H9 (cell line): ENCODE measurements at regions not wholly inside any gene's neighbourhood (a gene's known extent, or its start where the extent isn't known, plus 50 kb on each side); places are given as distances from the start of the nearest gene placed in this dataset.

Experiments used
- DNase-seq: peaks from one replicate; pipeline ENCODE4 v3.0.0-alpha.2; 2017
- H2AFZ ChIP-seq: one replicate; pipeline ENCODE4 v1.6.1; 2013; ENCODE audit warnings: mild to moderate bottlenecking, low read length, control low read depth, moderate library complexity
- H2AK5ac ChIP-seq: 2 replicates; pipeline ENCODE4 v1.6.1; 2013; ENCODE audit warnings: low read length, control low read depth, mixed read lengths; ENCODE audit not compliant: insufficient read length
- H2BK120ac ChIP-seq: one replicate; pipeline ENCODE4 v1.6.1; 2013; ENCODE audit warnings: low read depth, mild to moderate bottlenecking, low read length, control low read depth, inconsistent platforms; ENCODE audit not compliant: poor library complexity, severe bottlenecking
- H2BK12ac ChIP-seq: 2 replicates; pipeline ENCODE4 v1.6.1; 2013; ENCODE audit warnings: low read length, control low read depth, mixed read lengths, low read depth; ENCODE audit not compliant: insufficient read length
- H2BK15ac ChIP-seq: 2 replicates; pipeline ENCODE4 v1.6.1; 2013; ENCODE audit warnings: low read depth, low read length, control low read depth
- H2BK20ac ChIP-seq: one replicate; pipeline ENCODE4 v1.6.1; 2013; ENCODE audit warnings: low read depth, mild to moderate bottlenecking, low read length, control low read depth, inconsistent platforms; ENCODE audit not compliant: poor library complexity, severe bottlenecking
- H2BK5ac ChIP-seq: 2 replicates; pipeline ENCODE4 v1.6.1; 2013; ENCODE audit warnings: low read length, control low read depth, mixed read lengths; ENCODE audit not compliant: insufficient read length
- H3K14ac ChIP-seq: 2 replicates; pipeline ENCODE4 v1.6.1; 2013; ENCODE audit warnings: low read length, control low read depth; ENCODE audit not compliant: insufficient read depth
- H3K18ac ChIP-seq: 2 replicates; pipeline ENCODE4 v1.6.1; 2013; ENCODE audit warnings: low read depth, mild to moderate bottlenecking, mixed read lengths, low read length, control low read depth; ENCODE audit not compliant: insufficient read length
- H3K23ac ChIP-seq: 2 replicates; pipeline ENCODE4 v1.6.1; 2013; ENCODE audit warnings: low read length, control low read depth, mixed read lengths, low read depth; ENCODE audit not compliant: insufficient read length
- H3K23me2 ChIP-seq: 2 replicates; pipeline ENCODE4 v1.6.1; 2013; ENCODE audit warnings: low read depth, mild to moderate bottlenecking, mixed read lengths, low read length, control low read depth; ENCODE audit not compliant: insufficient read length, poor library complexity, severe bottlenecking
- H3K27ac ChIP-seq: 2 replicates; pipeline ENCODE4 v1.5.1; 2013; ENCODE audit warnings: low read length, control low read depth, mixed read lengths, low read depth; ENCODE audit not compliant: insufficient read length
- H3K27me3 ChIP-seq: 2 replicates; pipeline ENCODE4 v1.6.1; 2013; ENCODE audit warnings: low read length, control low read depth, inconsistent platforms; ENCODE audit not compliant: insufficient read depth
- H3K4ac ChIP-seq: 2 replicates; pipeline ENCODE4 v1.6.1; 2013; ENCODE audit warnings: low read depth, mild to moderate bottlenecking, control low read depth, inconsistent platforms, low read length, moderate library complexity
- H3K4me1 ChIP-seq: 2 replicates; pipeline ENCODE4 v1.6.1; 2013; ENCODE audit warnings: low read length, control low read depth, inconsistent platforms; ENCODE audit not compliant: insufficient read depth
- H3K4me2 ChIP-seq: 2 replicates; pipeline ENCODE4 v1.6.1; 2013; ENCODE audit warnings: low read length, control low read depth, mixed read lengths; ENCODE audit not compliant: insufficient read length, insufficient read depth
- H3K56ac ChIP-seq: 2 replicates; pipeline ENCODE4 v1.6.1; 2013; ENCODE audit warnings: low read depth, mild to moderate bottlenecking, mixed read lengths, low read length, control low read depth; ENCODE audit not compliant: insufficient read length
- H3K79me1 ChIP-seq: 2 replicates; pipeline ENCODE4 v1.6.1; 2013; ENCODE audit warnings: low read depth, mild to moderate bottlenecking, moderate library complexity, low read length, control low read depth, inconsistent platforms; ENCODE audit not compliant: insufficient read depth, poor library complexity, severe bottlenecking
- H3K79me2 ChIP-seq: 2 replicates; pipeline ENCODE4 v1.6.1; 2013; ENCODE audit warnings: low read length, control low read depth, inconsistent platforms; ENCODE audit not compliant: insufficient read depth
- H3K9ac ChIP-seq: 2 replicates; pipeline ENCODE4 v1.6.1; 2013; ENCODE audit warnings: low read length, control low read depth, mixed read lengths; ENCODE audit not compliant: insufficient read length; ENCODE audit errors: extremely low read depth
- H3K9me3 ChIP-seq: one replicate; pipeline ENCODE4 v1.6.1; 2013; ENCODE audit warnings: low read depth, low read length, inconsistent platforms; ENCODE audit not compliant: control insufficient read depth
- H3T11ph ChIP-seq: one replicate; pipeline ENCODE4 v1.6.1; 2013; ENCODE audit warnings: mild to moderate bottlenecking, low read length, control low read depth, inconsistent platforms
- H4K20me1 ChIP-seq: one replicate; pipeline ENCODE4 v1.6.1; 2013; ENCODE audit not compliant: control insufficient read depth, insufficient read length, insufficient read depth
- H4K5ac ChIP-seq: 2 replicates; pipeline ENCODE4 v1.6.1; 2013; ENCODE audit warnings: low read depth, mild to moderate bottlenecking, mixed read lengths, low read length, control low read depth; ENCODE audit not compliant: insufficient read length
- H4K8ac ChIP-seq: replicated peaks from 2 replicates; pipeline ENCODE4 v1.6.1; 2013; ENCODE audit warnings: low read length, control low read depth, mixed read lengths, low read depth; ENCODE audit not compliant: insufficient read length
- H4K91ac ChIP-seq: 2 replicates; pipeline ENCODE4 v1.6.1; 2013; ENCODE audit warnings: low read depth, mild to moderate bottlenecking, moderate library complexity, mixed read lengths, low read length, control low read depth; ENCODE audit not compliant: insufficient read length
- H3K27ac Mint-ChIP-seq, 3 experiments: 2 replicates in 2 of 3; 3 replicates in 1 of 3; pipeline ENCODE4 v1.8.0; 2020 to 2021; ENCODE audit warnings: mixed read lengths in 3 of 3, mild to moderate bottlenecking in 1 of 3, moderate library complexity in 1 of 3
- H3K27me3 Mint-ChIP-seq: 2 replicates; pipeline ENCODE4 v1.8.0; 2021; ENCODE audit warnings: low read depth, mild to moderate bottlenecking, moderate library complexity, mixed read lengths
- H3K36me3 Mint-ChIP-seq, 3 experiments: 2 replicates in 2 of 3; 3 replicates in 1 of 3; pipeline ENCODE4 v1.8.0; 2020 to 2021; ENCODE audit warnings: low read depth in 3 of 3, mixed read lengths in 3 of 3; ENCODE audit not compliant: insufficient read depth in 1 of 3
- H3K4me1 Mint-ChIP-seq, 2 experiments: 2 replicates each; pipeline ENCODE4 v1.8.0; 2020; ENCODE audit warnings: mixed read lengths in 2 of 2
- H3K4me3 Mint-ChIP-seq, 2 experiments: 2 replicates in 1 of 2; 3 replicates in 1 of 2; pipeline ENCODE4 v1.8.0; 2020 to 2021; ENCODE audit warnings: mild to moderate bottlenecking in 2 of 2, mixed read lengths in 2 of 2, moderate library complexity in 1 of 2
- H3K9me3 Mint-ChIP-seq, 2 experiments: 2 replicates in 1 of 2; 3 replicates in 1 of 2; pipeline ENCODE4 v1.8.0; 2020; ENCODE audit warnings: mild to moderate bottlenecking in 2 of 2, mixed read lengths in 2 of 2, moderate library complexity in 1 of 2
- WGBS: extraction: QIAGEN DNeasy Blood & Tissue Kit; methylation state at CpG from one replicate; pipeline ENCODE4 v1.1.7; 2013; ENCODE audit warnings: missing lambda C conversion rate, low lambda C conversion rate, mixed read lengths; ENCODE audit not compliant: insufficient read length; ENCODE audit errors: extremely low coverage; 5-methylcytosine and 5-hydroxymethylcytosine counted together
- TF ChIP-seq, protein P1 (sequence below): fragments of 200-600 bp; sonication (generic); conservative IDR thresholded peaks from 3 replicates; pipeline ENCODE4 v1.8.0; 2021; ENCODE audit warnings: antibody characterized with exemption, mild to moderate bottlenecking

DNA sequence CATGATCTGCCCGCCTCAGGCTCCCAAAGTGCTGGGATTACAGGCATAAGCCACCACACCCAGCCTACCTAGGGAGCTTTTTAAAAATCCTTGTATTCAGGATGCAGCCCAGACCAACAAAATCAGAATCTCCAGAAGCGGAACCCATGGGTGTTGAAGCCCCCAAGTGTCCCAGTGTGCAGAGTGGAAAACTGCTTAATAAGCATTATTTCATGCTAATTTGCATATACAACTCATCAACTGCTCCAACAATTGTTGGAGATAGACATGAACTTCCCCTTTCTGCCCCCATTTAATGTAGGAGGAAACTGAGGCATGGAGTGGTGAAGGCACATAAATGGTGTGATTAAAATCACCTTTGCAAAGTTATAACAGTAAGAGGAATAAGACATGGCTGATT is 84.3 kb upstream of the C16orf82 start:
- Histone ChIP-seq H3K23ac (no peak overlapping the region), H3K27me3 (no peaks in the 10 kb centered on the region), H3K79me1 (no peaks in the 10 kb centered on the region), H3K14ac (no peak overlapping the region), H3K4ac (no peak overlapping the region), H3K18ac (no peak overlapping the region), H2BK120ac (no peak overlapping the region), H3K79me2 (no peaks in the 10 kb centered on the region), H2AFZ (no peak overlapping the region), H2AK5ac (no peak overlapping the region), H3K56ac (no peak overlapping the region), H3K9ac (no peak overlapping the region), H2BK5ac (no peak overlapping the region), H4K20me1 (no peaks in the 10 kb centered on the region), H3K9me3 (peaks cover 8% of the 10 kb centered on the region), H3T11ph (no peak overlapping the region), H3K27ac (no peak overlapping the region), H2BK20ac (no peak overlapping the region), H3K23me2 (no peaks in the 10 kb centered on the region), H2BK12ac (no peak overlapping the region), H2BK15ac (no peak overlapping the region), H4K91ac (no peak overlapping the region), H3K4me2 (no peak overlapping the region), H3K4me1 (peaks cover 6% of the 10 kb centered on the region; the same call in 1 of the 2 replicates), H4K5ac (no peak overlapping the region), H4K8ac (no peak overlapping the region)
- H3K9me3 Mint-ChIP-seq: peaks cover 6 to 12% of the 10 kb centered on the region in 2 experiments
- no peak for DNase-seq
- WGBS: no CpG with 5 or more reads among the region's 2 CpGs
- no peaks in the 10 kb centered on the region; the same call in 1 of the 2 replicates for H3K27me3 Mint-ChIP-seq
- peaks cover 4 to 10% (median 8%) of the 10 kb centered on the region in 3 experiments for H3K36me3 Mint-ChIP-seq
- TF ChIP-seq, protein P1, sequence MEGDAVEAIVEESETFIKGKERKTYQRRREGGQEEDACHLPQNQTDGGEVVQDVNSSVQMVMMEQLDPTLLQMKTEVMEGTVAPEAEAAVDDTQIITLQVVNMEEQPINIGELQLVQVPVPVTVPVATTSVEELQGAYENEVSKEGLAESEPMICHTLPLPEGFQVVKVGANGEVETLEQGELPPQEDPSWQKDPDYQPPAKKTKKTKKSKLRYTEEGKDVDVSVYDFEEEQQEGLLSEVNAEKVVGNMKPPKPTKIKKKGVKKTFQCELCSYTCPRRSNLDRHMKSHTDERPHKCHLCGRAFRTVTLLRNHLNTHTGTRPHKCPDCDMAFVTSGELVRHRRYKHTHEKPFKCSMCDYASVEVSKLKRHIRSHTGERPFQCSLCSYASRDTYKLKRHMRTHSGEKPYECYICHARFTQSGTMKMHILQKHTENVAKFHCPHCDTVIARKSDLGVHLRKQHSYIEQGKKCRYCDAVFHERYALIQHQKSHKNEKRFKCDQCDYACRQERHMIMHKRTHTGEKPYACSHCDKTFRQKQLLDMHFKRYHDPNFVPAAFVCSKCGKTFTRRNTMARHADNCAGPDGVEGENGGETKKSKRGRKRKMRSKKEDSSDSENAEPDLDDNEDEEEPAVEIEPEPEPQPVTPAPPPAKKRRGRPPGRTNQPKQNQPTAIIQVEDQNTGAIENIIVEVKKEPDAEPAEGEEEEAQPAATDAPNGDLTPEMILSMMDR: no peak
- H3K4me1 Mint-ChIP-seq: peaks cover 37 to 39% of the 10 kb centered on the region in 2 experiments
- H3K4me3 Mint-ChIP-seq: no peak overlapping the region
- no peak overlapping the region for H3K27ac Mint-ChIP-seq
